ENCODE measurements at regions not wholly inside any gene's neighbourhood (a gene's known extent, or its start where the extent isn't known, plus 50 kb on each side); places are given as distances from the start of the nearest gene placed in this dataset.
A peak's percentile ranks its signal among the peaks of the same experiment; 100 is the strongest.

DNA sequence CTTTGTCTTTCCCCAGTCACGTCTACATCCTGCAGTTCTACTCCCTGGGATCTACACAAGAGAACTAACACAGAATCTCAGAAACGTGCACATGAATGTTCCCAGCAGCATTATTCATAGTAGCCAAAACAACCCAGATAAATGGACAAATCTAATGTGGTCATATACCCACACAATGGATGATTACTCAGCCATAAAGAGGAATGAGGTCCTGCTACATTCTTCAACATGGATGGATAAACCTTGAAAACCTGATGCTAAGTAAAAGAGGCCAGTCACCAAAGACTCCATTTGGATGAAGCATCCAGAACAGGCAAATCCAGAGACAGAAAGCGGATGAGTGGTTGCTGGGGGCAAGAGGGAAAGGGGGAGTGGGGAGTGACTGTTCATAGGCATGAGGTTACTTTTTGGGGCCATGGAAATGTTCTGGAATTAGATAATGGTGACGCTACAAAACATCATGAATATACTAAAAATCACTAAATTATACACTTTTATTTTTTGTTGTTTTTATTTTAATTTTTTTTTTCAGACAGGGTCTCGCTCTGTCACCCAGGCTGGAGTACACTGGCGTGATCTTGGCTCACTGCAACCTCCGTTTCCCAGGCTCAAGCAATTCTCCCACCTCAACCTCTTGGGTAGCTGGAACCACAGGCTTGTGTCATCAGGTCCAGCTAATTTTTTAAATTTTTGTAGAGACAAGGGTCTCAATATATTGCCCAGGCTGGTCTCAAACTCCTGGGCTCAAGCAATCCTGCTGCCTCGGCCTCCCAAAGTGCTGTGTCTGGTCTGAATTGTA, 50.8 kb upstream of the DSN1 start:
- in situ Hi-C loops (cut with HindIII; ENCODE audit: low pct_unique_long_range_greater_than_20kb, low sequenced_read_pairs), result no loop called here
- peak; percentile 64 for DNase-seq (ENCODE audit: low read depth)

DNA sequence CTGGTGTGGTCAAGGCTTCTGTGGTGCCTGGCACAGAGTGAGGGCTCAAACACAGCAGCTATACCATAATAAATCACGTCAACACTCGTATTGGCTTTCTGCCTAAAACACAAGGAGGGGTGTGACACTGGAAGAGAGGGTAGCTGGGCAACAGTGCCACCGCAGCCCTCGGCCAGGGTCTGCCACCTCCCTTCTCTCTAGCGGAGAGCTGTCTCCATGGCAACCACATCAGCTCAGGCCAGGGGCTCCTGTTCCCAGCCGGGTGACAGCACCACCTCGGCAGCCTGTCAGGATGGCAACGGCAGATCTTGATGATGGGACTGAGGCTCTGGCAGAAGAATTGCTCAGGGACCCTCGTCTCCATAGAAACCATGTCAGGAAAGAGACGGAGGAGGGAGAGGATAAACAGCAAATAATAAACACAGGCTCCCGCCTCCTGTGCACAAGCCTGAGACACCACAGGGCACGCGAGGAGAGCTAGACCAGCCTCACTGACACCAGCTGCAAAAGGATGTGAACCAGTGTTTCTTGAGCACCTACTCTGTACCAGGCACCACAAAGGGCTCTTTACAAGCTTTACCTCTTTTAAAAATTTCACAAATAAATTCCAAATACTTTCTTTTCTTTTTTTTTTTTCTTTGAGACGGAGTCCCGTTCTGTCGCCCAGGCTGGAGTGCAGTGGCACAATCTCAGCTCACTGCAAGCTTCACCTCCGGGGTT, 50.4 kb upstream of the TLDC2 start:
- no peak for DNase-seq (ENCODE audit: low read depth)
- in situ Hi-C loops (cut with HindIII; ENCODE audit: low pct_unique_long_range_greater_than_20kb, low sequenced_read_pairs), result no loop called here

Data from Caki2 (cell line).